Inflammatory macrophage (primary cell): ENCODE measurements at regions not wholly inside any gene's neighbourhood (a gene's known extent, or its start where the extent isn't known, plus 50 kb on each side); places are given as distances from the start of the nearest gene placed in this dataset.

Experiments
- DNase-seq, 2 donors: peaks; one replicate each; pipeline ENCODE4 v3.0.0-alpha.2; 2020 to 2022

GRCh38 chr11:134483291-134483690 lies 71.2 kb upstream of the B3GAT1 start:
- DNase-seq: no peak

GRCh38 chr11:134482865-134483264 lies 70.8 kb upstream of the B3GAT1 start:
- DNase-seq: no peak

GRCh38 chr11:134481933-134482527 lies 70.0 kb upstream of the B3GAT1 start:
- no peak for DNase-seq

- DNase-seq: no peak
These were observed 69.1 kb upstream of the B3GAT1 start for GRCh38 chr11:134481135-134481534.

GRCh38 chr11:134480136-134480712 lies 68.2 kb upstream of the B3GAT1 start:
- DNase-seq: no peak

GRCh38 chr11:134479206-134480135 lies 67.4 kb upstream of the B3GAT1 start:
- DNase-seq: no peak

GRCh38 chr11:134478611-134479010 lies 66.6 kb upstream of the B3GAT1 start:
- DNase-seq: no peak

- DNase-seq: no peak
These were observed 66.1 kb upstream of the B3GAT1 start for GRCh38 chr11:134478176-134478575.

- DNase-seq: no peak
These were observed 65.4 kb upstream of the B3GAT1 start for GRCh38 chr11:134477486-134477885.

- DNase-seq: no peak
These were observed 64.5 kb upstream of the B3GAT1 start for GRCh38 chr11:134476435-134477021.

GRCh38 chr11:134475951-134476350 lies 63.9 kb upstream of the B3GAT1 start:
- no peak for DNase-seq

GRCh38 chr11:134474942-134475341 lies 62.9 kb upstream of the B3GAT1 start:
- DNase-seq: no peak

GRCh38 chr11:134474070-134474860 lies 62.2 kb upstream of the B3GAT1 start:
- no peak for DNase-seq

- DNase-seq: no peak
These were observed 59.8 kb upstream of the B3GAT1 start for GRCh38 chr11:134471716-134472455.

GRCh38 chr11:134471087-134471715 lies 59.2 kb upstream of the B3GAT1 start:
- no peak for DNase-seq

- no peak for DNase-seq
These were observed 58.2 kb upstream of the B3GAT1 start for GRCh38 chr11:134470238-134470637.

- DNase-seq: no peak
These were observed 57.6 kb upstream of the B3GAT1 start for GRCh38 chr11:134469627-134470026.

- no peak for DNase-seq
These were observed 56.8 kb upstream of the B3GAT1 start for GRCh38 chr11:134468796-134469195.

- DNase-seq: no peak
These were observed 56.1 kb upstream of the B3GAT1 start for GRCh38 chr11:134468081-134468668.

GRCh38 chr11:134466610-134467567 lies 54.8 kb upstream of the B3GAT1 start:
- DNase-seq: no peak
